Chondrocyte (in vitro differentiated cells): ENCODE measurements at regions not wholly inside any gene's neighbourhood (a gene's known extent, or its start where the extent isn't known, plus 50 kb on each side); places are given as distances from the start of the nearest gene placed in this dataset.

Experiments used
- DNase-seq: peaks from one replicate; pipeline ENCODE4 v3.0.0; 2021; ENCODE audit warnings: mixed read lengths, low spot score
- H3K27ac Mint-ChIP-seq: one replicate; pipeline ENCODE4 v1.8.0; 2021; ENCODE audit warnings: mild to moderate bottlenecking, moderate library complexity, mixed read lengths; ENCODE audit not compliant: unreplicated experiment
- H3K27me3 Mint-ChIP-seq: 2 replicates; pipeline ENCODE4 v1.8.0; 2021; ENCODE audit warnings: low read depth, mixed read lengths
- H3K36me3 Mint-ChIP-seq: 2 replicates; pipeline ENCODE4 v1.8.0; 2021; ENCODE audit warnings: low read depth, mixed read lengths
- H3K4me1 Mint-ChIP-seq: 2 replicates; pipeline ENCODE4 v1.8.0; 2021; ENCODE audit warnings: low read depth, mild to moderate bottlenecking, mixed read lengths
- H3K4me3 Mint-ChIP-seq: one replicate; pipeline ENCODE4 v1.8.0; 2021; ENCODE audit warnings: mild to moderate bottlenecking, moderate library complexity, mixed read lengths; ENCODE audit not compliant: unreplicated experiment
- H3K9me3 Mint-ChIP-seq: 2 replicates; pipeline ENCODE4 v1.8.0; 2021; ENCODE audit warnings: low read depth, mixed read lengths
- CTCF ChIP-seq: fragments of 200-600 bp; sonication (generic); IDR thresholded peaks from 2 replicates; pipeline ENCODE4 v1.5.0; 2021; ENCODE audit warnings: antibody characterized with exemption, mild to moderate bottlenecking, moderate library complexity

GRCh38 chrX:116009861-116010710 is 160.5 kb upstream of the AGTR2 start:
- H3K27ac Mint-ChIP-seq: no peak overlapping the region
- peaks cover 10% of the 10 kb centered on the region for H3K9me3 Mint-ChIP-seq
- no peak for TF ChIP-seq CTCF
- no peaks in the 10 kb centered on the region for H3K4me1 Mint-ChIP-seq
- DNase-seq: no peak
- no peaks in the 10 kb centered on the region for H3K36me3 Mint-ChIP-seq
- peaks cover 3% of the 10 kb centered on the region for H3K27me3 Mint-ChIP-seq
- H3K4me3 Mint-ChIP-seq: no peak overlapping the region

- no peak for DNase-seq
- no peak overlapping the region for H3K27ac Mint-ChIP-seq
- H3K4me3 Mint-ChIP-seq: no peak overlapping the region
- TF ChIP-seq CTCF: no peak
- H3K36me3 Mint-ChIP-seq: no peaks in the 10 kb centered on the region
- peaks cover 3% of the 10 kb centered on the region for H3K27me3 Mint-ChIP-seq
- H3K4me1 Mint-ChIP-seq: no peaks in the 10 kb centered on the region
- H3K9me3 Mint-ChIP-seq: peaks cover 10% of the 10 kb centered on the region
These were observed 159.6 kb upstream of the AGTR2 start for GRCh38 chrX:116010939-116011338.

- no peak for TF ChIP-seq CTCF
- H3K9me3 Mint-ChIP-seq: peaks cover 59% of the 10 kb centered on the region
- no peak overlapping the region for H3K27ac Mint-ChIP-seq
- no peaks in the 10 kb centered on the region for H3K27me3 Mint-ChIP-seq
- no peak for DNase-seq
- no peak overlapping the region for H3K4me3 Mint-ChIP-seq
- H3K4me1 Mint-ChIP-seq: no peaks in the 10 kb centered on the region
- peaks cover 3% of the 10 kb centered on the region for H3K36me3 Mint-ChIP-seq
These were observed 139.2 kb upstream of the AGTR2 start for GRCh38 chrX:116031331-116031730.
